K562 (cell line): ENCODE measurements at regions not wholly inside any gene's neighbourhood (a gene's known extent, or its start where the extent isn't known, plus 50 kb on each side); places are given as distances from the start of the nearest gene placed in this dataset.

Experiments used
- FOS ChIP-seq: IDR thresholded peaks from 3 replicates; pipeline ENCODE4 v1.6.1; 2011; ENCODE audit not compliant: insufficient read length; ENCODE audit errors: extremely low read depth
- HOXB6 ChIP-seq: fragments of 250-450 bp; sonication (Bioruptor Pico); IDR thresholded peaks from 2 replicates; pipeline ENCODE4 v1.5.1; 2022; ENCODE audit warnings: mild to moderate bottlenecking, borderline replicate concordance
- POLR2A ChIP-seq: fragments of 450-650 bp; conservative IDR thresholded peaks from 2 replicates; pipeline ENCODE4 v1.6.1; 2016
- SMAD1 ChIP-seq: fragments of 150-350 bp; IDR thresholded peaks from 2 replicates; pipeline ENCODE4 v1.6.1; 2014; ENCODE audit warnings: low read length, low read depth; ENCODE audit not compliant: partially characterized antibody
- TF ChIP-seq, protein P1 (sequence below), 3 experiments: IDR thresholded peaks in 2 of 3; conservative IDR thresholded peaks in 1 of 3; 2 replicates each; pipeline ENCODE4 v1.5.1; 2011 to 2012; ENCODE audit warnings: low read length in 3 of 3, mild to moderate bottlenecking in 3 of 3, control low read depth in 2 of 3, improper control_type of control experiment in 1 of 3, inconsistent platforms in 1 of 3, low read depth in 1 of 3, mixed read lengths in 1 of 3, moderate library complexity in 1 of 3; ENCODE audit not compliant: insufficient read depth in 2 of 3

DNA sequence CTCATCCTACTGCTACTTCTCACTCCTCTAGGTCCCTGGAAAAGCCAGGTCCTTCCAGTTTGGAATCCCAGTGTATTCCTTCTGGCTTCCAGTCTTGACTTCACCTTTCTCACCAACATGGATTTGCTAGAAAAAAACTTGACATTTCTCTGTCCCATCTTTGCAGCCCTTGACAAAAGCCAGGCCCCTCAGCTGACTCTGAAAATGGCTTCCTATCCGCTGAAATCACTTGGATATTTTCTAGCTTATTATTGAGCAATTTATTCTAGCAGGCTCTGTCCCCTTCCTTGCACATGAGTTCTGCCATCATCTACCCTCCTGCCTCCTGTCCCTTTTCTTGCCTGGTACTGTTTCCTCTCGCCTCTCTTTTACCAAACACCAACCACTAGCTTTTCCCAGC, 427.2 kb downstream of the BUD13 start:
- TF ChIP-seq SMAD1 (no peak), FOS (no peak), HOXB6 (CRISPR knock-in tag) (no peak), POLR2A (no peak)
- TF ChIP-seq, protein P1, sequence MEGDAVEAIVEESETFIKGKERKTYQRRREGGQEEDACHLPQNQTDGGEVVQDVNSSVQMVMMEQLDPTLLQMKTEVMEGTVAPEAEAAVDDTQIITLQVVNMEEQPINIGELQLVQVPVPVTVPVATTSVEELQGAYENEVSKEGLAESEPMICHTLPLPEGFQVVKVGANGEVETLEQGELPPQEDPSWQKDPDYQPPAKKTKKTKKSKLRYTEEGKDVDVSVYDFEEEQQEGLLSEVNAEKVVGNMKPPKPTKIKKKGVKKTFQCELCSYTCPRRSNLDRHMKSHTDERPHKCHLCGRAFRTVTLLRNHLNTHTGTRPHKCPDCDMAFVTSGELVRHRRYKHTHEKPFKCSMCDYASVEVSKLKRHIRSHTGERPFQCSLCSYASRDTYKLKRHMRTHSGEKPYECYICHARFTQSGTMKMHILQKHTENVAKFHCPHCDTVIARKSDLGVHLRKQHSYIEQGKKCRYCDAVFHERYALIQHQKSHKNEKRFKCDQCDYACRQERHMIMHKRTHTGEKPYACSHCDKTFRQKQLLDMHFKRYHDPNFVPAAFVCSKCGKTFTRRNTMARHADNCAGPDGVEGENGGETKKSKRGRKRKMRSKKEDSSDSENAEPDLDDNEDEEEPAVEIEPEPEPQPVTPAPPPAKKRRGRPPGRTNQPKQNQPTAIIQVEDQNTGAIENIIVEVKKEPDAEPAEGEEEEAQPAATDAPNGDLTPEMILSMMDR (IDR thresholded peaks at IDR 0.05 in 2 of 3, conservative IDR thresholded peaks at IDR 0.05 in 1 of 3; ENCODE audit: insufficient read depth in 2 of 3, low read depth in 1 of 3, low read length in 3 of 3), result no peak
